22Rv1 (cell line): ENCODE measurements at regions not wholly inside any gene's neighbourhood (a gene's known extent, or its start where the extent isn't known, plus 50 kb on each side); places are given as distances from the start of the nearest gene placed in this dataset.

ENCODE experiments used
- CTCF ChIP-seq: fragments of 450-650 bp; IDR thresholded peaks from 2 replicates; pipeline ENCODE4 v1.5.1; 2017; ENCODE audit warnings: mild to moderate bottlenecking
- ZFX ChIP-seq: fragments of 450-650 bp; IDR thresholded peaks from 2 replicates; pipeline ENCODE4 v1.6.1; 2017; ENCODE audit warnings: antibody characterized with exemption, borderline replicate concordance

GRCh38 chr2:160628811-160629210 lies 135.2 kb upstream of the RBMS1 start:
- TF ChIP-seq CTCF = no peak
- TF ChIP-seq ZFX = no peak
